ENCODE measurements at regions not wholly inside any gene's neighbourhood (a gene's known extent, or its start where the extent isn't known, plus 50 kb on each side); places are given as distances from the start of the nearest gene placed in this dataset.
A peak's percentile ranks its signal among the peaks of the same experiment; 100 is the strongest.

- TF ChIP-seq CTCF (IDR thresholded peaks at IDR 0.05) (no peak), EP300 (IDR thresholded peaks at IDR 0.05) (no peak), POLR2AphosphoS5 (IDR thresholded peaks at IDR 0.05) (no peak), POLR2A (IDR thresholded peaks at IDR 0.05) (no peak)
- H3K36me3 ChIP-seq: no peaks in the 10 kb centered on the region
- WGBS: 38% methylated on average over 11 of the region's 11 CpGs
- H3K27me3 ChIP-seq: no peaks in the 10 kb centered on the region
- DNase-seq (ENCODE audit: low spot score in 2 of 2): no peak
- peak overlapping the region; percentile 5 for H3K27ac ChIP-seq
- H3K9me3 ChIP-seq: no peaks in the 10 kb centered on the region
- H3K4me1 ChIP-seq: peaks cover 22% of the 10 kb centered on the region
- H3K4me3 ChIP-seq: no peak overlapping the region
These were observed 85.7 kb upstream of the NEDD9 start for GRCh38 chr6:11317885-11318771.

- DNase-seq (ENCODE audit: low spot score in 2 of 2): no peak
- H3K4me3 ChIP-seq: no peak overlapping the region
- no peaks in the 10 kb centered on the region for H3K9me3 ChIP-seq
- H3K27me3 ChIP-seq: no peaks in the 10 kb centered on the region
- H3K4me1 ChIP-seq: peaks cover 22% of the 10 kb centered on the region
- no peak overlapping the region for H3K27ac ChIP-seq
- WGBS: 23% methylated on average over 5 of the region's 5 CpGs
- H3K36me3 ChIP-seq: no peaks in the 10 kb centered on the region
- TF ChIP-seq POLR2A (IDR thresholded peaks at IDR 0.05) (no peak), POLR2AphosphoS5 (IDR thresholded peaks at IDR 0.05) (peak in 1 of 3 donors; percentile 18)
These were observed 83.4 kb upstream of the NEDD9 start for GRCh38 chr6:11315743-11316437.

- no peak overlapping the region for H3K4me3 ChIP-seq
These were observed 80.7 kb upstream of the NEDD9 start for GRCh38 chr6:11313207-11313606.

GRCh38 chr6:11311970-11312369 lies 79.5 kb upstream of the NEDD9 start:
- Histone ChIP-seq H3K36me3 (no peaks in the 10 kb centered on the region), H3K27ac (no peak overlapping the region), H3K4me1 (peaks cover 4% of the 10 kb centered on the region), H3K4me3 (no peak overlapping the region), H3K27me3 (no peaks in the 10 kb centered on the region), H3K9me3 (no peaks in the 10 kb centered on the region)
- TF ChIP-seq POLR2AphosphoS5 (IDR thresholded peaks at IDR 0.05) (no peak), CTCF (IDR thresholded peaks at IDR 0.05) (no peak), EP300 (IDR thresholded peaks at IDR 0.05) (no peak), POLR2A (IDR thresholded peaks at IDR 0.05) (no peak)
- no peak for DNase-seq (ENCODE audit: low spot score in 2 of 2)
- 100% methylated on average over 1 of the region's 1 CpG for WGBS

More at GRCh38 chr6:11313207-11313606, 80.7 kb upstream of the NEDD9 start:
- Histone ChIP-seq H3K36me3 (no peaks in the 10 kb centered on the region), H3K27ac (no peak overlapping the region), H3K9me3 (no peaks in the 10 kb centered on the region), H3K4me1 (peaks cover 9% of the 10 kb centered on the region), H3K27me3 (no peaks in the 10 kb centered on the region)
- no peak for DNase-seq (ENCODE audit: low spot score in 2 of 2)
- 95% methylated on average over 1 of the region's 1 CpG for WGBS
- TF ChIP-seq POLR2A (IDR thresholded peaks at IDR 0.05) (no peak), CTCF (IDR thresholded peaks at IDR 0.05) (no peak), POLR2AphosphoS5 (IDR thresholded peaks at IDR 0.05) (no peak), EP300 (IDR thresholded peaks at IDR 0.05) (no peak)

GRCh38 chr6:11309947-11310665 lies 77.6 kb upstream of the NEDD9 start:
- H3K27me3 ChIP-seq: no peaks in the 10 kb centered on the region
- 80% methylated on average over 7 of the region's 7 CpGs for WGBS
- no peaks in the 10 kb centered on the region for H3K9me3 ChIP-seq
- no peaks in the 10 kb centered on the region for H3K4me1 ChIP-seq
- H3K36me3 ChIP-seq: no peaks in the 10 kb centered on the region
- DNase-seq (ENCODE audit: low spot score in 2 of 2): no peak
- TF ChIP-seq CTCF (IDR thresholded peaks at IDR 0.05): no peak
- no peak for TF ChIP-seq EP300 (IDR thresholded peaks at IDR 0.05)
- no peak for TF ChIP-seq POLR2A (IDR thresholded peaks at IDR 0.05)
- no peak for TF ChIP-seq POLR2AphosphoS5 (IDR thresholded peaks at IDR 0.05)
- H3K4me3 ChIP-seq: no peak overlapping the region
- no peak overlapping the region for H3K27ac ChIP-seq
